GM18858 (cell line): ENCODE measurements at regions not wholly inside any gene's neighbourhood (a gene's known extent, or its start where the extent isn't known, plus 50 kb on each side); places are given as distances from the start of the nearest gene placed in this dataset.

Experiments
- ATAC-seq: cut with Tn5 transposase; IDR thresholded peaks from one replicate; pipeline ENCODE4 v1.9.1; 2021; ENCODE audit not compliant: unreplicated experiment

DNA sequence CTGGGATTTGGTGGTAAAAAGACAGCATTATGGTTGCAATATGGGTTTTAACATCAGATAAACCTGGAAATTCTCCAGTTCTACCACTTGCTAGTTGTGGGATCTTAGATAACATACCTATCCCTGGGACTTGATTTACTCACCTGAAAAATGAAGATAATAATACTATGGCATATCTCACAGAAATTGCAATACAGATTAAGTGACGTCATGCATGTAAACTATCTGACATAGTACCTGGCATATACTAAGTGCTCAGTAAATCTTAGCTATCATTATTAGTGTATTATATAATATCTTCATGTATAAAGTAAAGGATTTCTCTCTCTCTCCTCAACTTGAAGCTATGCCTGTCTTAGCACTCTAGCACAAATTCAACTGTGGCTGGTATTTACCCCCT, 192.5 kb downstream of the PCDH19 start:
- no peak for ATAC-seq

DNA sequence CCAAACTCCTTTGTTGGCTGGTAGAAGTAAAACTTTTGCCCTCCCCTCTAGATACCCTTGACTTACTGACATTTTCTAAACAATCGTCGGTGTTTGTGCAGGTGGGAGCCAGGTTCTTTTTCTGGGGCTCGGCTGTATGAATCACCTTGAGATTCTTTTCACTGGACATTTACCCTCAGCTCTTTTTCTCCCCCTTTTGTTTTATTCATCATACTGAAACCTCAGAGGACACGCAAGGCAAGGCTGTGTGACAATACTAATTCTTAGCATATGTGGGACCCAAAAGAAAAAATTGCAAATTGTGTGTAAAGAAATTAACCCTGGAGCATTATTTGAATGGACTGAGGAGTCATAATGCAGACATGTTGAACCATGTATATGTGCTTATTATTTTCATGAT, 194.0 kb downstream of the PCDH19 start:
- ATAC-seq, result no peak

DNA sequence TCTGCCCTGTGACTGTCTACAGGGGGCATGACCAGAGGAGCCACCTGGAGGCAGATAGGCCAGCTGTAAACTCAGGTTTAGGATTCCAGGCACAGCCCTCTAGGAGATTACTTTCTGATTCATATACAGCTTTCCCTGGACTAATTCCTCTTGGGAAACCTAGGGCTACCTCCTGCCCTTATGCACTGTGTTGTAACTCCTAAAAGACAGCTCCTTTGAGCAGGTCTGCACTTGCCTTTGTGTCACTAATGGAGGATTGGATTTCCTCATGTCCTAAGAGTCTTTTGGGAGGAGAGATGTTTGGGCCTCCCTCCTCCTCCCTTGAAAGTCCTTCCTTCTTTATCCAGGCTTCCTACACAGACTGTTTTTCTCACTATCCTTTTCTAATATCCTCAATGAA, 202.0 kb downstream of the PCDH19 start:
- ATAC-seq, result peak; percentile 14

DNA sequence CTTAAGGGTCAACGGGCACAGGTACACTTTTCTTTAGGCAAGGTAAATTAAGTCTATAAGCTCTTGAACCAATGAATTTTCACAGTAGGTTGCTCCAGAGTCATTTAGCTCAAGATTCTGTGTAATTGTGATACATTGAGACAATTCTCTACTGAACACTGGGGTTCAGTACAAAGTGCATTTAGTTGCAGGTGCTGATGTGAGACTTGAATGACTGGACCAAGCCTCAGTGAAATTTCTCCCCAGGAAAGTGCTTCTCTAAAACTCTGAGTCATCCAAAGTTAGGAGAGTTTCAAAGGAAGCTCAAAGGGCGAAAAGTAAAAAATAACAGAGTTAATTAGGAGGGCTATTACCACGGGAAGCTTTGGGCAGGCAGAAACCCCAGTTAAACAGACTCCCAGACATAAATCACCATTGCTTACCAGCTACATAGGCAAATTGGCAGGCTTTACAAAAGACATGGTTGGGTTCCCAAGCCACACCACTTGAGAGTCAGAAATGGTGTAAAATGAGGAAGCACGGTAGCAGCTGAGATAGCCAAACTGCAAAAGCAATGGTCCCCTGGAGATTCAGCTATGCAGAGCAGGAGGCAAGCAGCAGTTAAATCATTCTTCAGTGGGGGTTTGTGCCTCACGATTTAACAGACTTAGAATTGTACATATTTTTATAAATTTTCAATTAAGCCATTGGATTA, 202.6 kb downstream of the PCDH19 start:
- peak; percentile 83 for ATAC-seq

DNA sequence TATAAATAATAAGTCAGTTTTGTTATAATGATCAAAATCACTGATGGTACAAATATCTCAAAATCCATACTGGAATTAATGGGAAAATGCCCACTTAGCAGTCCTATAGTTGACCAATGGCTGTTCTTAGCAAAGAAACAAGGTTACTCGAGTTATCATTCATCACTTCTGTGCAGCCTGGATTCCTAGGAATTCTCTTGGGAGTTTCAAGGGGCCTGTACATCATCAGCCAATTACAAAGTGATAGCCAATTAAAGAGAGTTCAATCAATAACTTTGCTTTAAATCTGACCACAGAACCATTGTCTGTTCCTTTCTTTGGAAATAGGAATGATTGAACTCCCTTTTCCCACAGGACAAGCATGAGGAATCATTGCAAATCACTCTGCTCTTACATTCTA, 205.5 kb downstream of the PCDH19 start:
- ATAC-seq, result no peak

DNA sequence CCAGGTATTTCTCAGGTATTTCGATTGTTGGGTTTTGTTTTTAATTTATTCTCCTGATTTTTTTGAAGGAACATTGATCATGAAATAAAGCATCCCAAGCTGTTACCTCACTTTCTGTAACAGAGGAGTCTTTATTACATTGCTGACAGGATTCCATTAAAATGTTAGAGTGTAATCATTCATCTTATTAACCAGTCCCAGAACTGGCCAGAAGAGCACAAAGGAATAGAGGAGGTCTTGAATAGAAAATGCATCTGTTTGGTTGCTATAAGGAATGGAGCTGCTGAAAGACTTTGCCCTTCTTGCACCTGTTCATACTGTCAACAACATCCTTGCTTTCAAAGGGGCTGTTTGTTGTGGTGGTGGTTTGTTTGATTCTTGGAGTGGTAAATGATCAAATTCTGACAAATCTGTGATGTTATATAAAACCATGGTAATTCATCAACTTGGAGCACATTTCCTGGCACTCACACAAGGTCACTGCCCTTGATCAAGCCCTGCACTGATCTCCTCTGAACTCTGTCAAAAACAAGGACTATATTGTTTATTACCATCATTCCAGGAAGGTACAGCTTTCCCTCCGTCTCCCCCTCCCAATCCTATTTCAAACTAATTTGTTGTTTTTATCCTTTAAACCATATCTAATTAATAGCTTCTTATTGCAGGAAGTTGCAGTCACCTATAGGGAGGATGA, 215.8 kb downstream of the PCDH19 start:
- ATAC-seq, result no peak
